Ascending aorta (tissue), 2 donors: ENCODE measurements at regions not wholly inside any gene's neighbourhood (a gene's known extent, or its start where the extent isn't known, plus 50 kb on each side); places are given as distances from the start of the nearest gene placed in this dataset.
A peak's percentile ranks its signal among the peaks of the same experiment; 100 is the strongest.

Experiments
- DNase-seq, 2 donors: peaks; one replicate each; pipeline ENCODE4 v3.0.0-alpha.2; 2019; ENCODE audit warnings: low spot score in 2 of 2
- H3K27ac ChIP-seq, 2 donors: fragments of 200-600 bp; sonication (generic); one replicate each; pipeline ENCODE4 v1.5.1; 2016 to 2017; ENCODE audit warnings: mild to moderate bottlenecking in 1 of 2
- H3K27me3 ChIP-seq: fragments of 200-600 bp; sonication (generic); one replicate; pipeline ENCODE4 v1.5.1; 2017
- H3K36me3 ChIP-seq, 2 donors: fragments of 200-600 bp; sonication (generic); one replicate each; pipeline ENCODE4 v1.5.1; 2016
- H3K4me1 ChIP-seq, 2 donors: fragments of 200-600 bp; sonication (generic); one replicate each; pipeline ENCODE4 v1.5.1; 2016 to 2017; ENCODE audit warnings: mild to moderate bottlenecking in 1 of 2
- H3K4me3 ChIP-seq, 2 donors: fragments of 200-600 bp; sonication (generic); one replicate each; pipeline ENCODE4 v1.5.1; 2016 to 2017; ENCODE audit warnings: mild to moderate bottlenecking in 1 of 2
- H3K9me3 ChIP-seq, 2 donors: fragments of 200-600 bp; sonication (generic); one replicate each; pipeline ENCODE4 v1.5.1; 2016
- intact Hi-C: fragments of 100-400 bp; cut with DNase I; formaldehyde crosslinking; loops from one replicate; pipeline ENCODE4 v1.15.1; 2023
- TF ChIP-seq, protein P1 (sequence below), 3 experiments: fragments of 200-600 bp in 2 of 3; fragments of 450-650 bp in 1 of 3; sonication (generic) in 2 of 3; IDR thresholded peaks; one replicate each; pipeline ENCODE4 v1.5.1; 2016 to 2019; ENCODE audit warnings: antibody characterized with exemption in 3 of 3, mild to moderate bottlenecking in 1 of 3, moderate library complexity in 1 of 3

DNA sequence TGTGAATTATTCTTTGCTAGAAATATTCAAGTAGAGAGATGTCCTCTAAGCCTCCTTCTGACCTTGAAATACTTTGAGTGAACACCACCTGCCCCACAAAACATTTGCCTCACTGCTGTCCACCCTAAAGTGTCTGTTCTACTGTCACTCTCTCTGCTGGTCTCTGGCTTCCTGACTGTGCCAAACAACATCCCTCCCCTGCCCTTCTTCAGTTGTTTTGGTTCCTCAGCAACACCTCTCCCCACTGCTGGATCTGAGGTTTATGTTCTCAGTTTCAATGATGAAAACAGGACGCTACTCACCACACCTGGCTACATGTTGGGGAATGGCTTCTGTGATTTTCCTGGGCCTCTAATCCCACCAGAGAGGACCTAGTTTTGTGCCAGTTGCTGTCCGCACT lies 456.9 kb downstream of the BCOR start:
- intact Hi-C loops: loop anchor here (10.0 kb wide), 1 partner anchor 464 kb away; no protein-coding TSS in a partner anchor
- no peaks in the 10 kb centered on the region for H3K9me3 ChIP-seq

DNA sequence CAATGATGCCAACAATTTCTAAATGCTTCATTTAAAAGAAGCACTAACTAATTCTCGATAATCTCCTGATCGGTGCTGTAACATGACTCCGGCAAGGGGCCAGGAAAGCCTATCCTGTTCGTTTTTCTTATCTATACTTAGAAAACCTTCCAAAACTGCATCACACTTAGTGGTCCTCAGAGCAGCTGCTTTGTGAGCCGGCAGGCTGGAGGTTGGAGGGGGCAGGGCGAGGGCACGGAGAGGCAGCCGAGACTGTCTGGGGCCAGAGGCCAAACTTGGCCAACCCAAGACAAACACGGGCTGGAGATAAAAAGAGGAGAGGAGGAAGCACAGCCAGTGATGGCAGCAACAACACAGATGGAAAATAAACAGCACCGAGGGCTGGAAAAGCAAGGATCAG lies 455.7 kb downstream of the BCOR start:
- Histone ChIP-seq H3K27ac (peak overlapping the region in 1 of 2 donors; percentile 18), H3K27me3 (no peaks in the 10 kb centered on the region), H3K36me3 (no peaks in the 10 kb centered on the region), H3K4me1 (peaks cover 0 to 4% of the 10 kb centered on the region in 2 donors), H3K4me3 (peak overlapping the region in 1 of 2 donors; percentile 33), H3K9me3 (no peaks in the 10 kb centered on the region)
- DNase-seq: no peak
- intact Hi-C loops: loop anchor here (10.0 kb wide), 1 partner anchor 463 kb away; no protein-coding TSS in a partner anchor
- TF ChIP-seq, protein P1, sequence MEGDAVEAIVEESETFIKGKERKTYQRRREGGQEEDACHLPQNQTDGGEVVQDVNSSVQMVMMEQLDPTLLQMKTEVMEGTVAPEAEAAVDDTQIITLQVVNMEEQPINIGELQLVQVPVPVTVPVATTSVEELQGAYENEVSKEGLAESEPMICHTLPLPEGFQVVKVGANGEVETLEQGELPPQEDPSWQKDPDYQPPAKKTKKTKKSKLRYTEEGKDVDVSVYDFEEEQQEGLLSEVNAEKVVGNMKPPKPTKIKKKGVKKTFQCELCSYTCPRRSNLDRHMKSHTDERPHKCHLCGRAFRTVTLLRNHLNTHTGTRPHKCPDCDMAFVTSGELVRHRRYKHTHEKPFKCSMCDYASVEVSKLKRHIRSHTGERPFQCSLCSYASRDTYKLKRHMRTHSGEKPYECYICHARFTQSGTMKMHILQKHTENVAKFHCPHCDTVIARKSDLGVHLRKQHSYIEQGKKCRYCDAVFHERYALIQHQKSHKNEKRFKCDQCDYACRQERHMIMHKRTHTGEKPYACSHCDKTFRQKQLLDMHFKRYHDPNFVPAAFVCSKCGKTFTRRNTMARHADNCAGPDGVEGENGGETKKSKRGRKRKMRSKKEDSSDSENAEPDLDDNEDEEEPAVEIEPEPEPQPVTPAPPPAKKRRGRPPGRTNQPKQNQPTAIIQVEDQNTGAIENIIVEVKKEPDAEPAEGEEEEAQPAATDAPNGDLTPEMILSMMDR (IDR thresholded peaks at IDR 0.05): no peak

More for the DNA sequence above, 456.9 kb downstream of the BCOR start:
- Histone ChIP-seq H3K27me3 (no peaks in the 10 kb centered on the region), H3K27ac (no peak overlapping the region), H3K4me3 (no peak overlapping the region), H3K36me3 (no peaks in the 10 kb centered on the region), H3K4me1 (peaks cover 0 to 3% of the 10 kb centered on the region in 2 donors)
- TF ChIP-seq, protein P1 (IDR thresholded peaks at IDR 0.05): no peak
- no peak for DNase-seq

DNA sequence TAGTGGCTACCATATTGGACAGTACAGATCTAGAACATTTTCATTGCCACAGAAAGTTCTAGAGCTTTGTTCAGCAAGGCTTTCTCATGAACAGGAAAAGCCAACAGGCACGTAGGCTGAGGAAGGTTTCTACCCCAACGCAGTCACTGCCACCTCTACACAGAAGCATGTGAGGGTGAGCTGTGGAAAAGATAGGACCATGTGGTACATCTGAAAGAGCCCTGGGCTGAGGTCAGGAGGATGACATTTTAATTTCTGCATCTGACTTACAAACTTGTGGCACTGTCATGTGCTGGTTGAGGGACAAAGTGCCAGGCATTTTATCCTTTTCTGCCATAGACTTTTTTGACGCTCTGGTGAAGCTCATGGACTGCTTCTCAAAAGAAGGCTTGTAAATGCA lies 454.2 kb downstream of the BCOR start:
- intact Hi-C loops: loop anchor here (10.0 kb wide), 1 partner anchor 461 kb away; no protein-coding TSS in a partner anchor
- TF ChIP-seq, protein P1 (IDR thresholded peaks at IDR 0.05): no peak
- no peaks in the 10 kb centered on the region for H3K27me3 ChIP-seq

DNA sequence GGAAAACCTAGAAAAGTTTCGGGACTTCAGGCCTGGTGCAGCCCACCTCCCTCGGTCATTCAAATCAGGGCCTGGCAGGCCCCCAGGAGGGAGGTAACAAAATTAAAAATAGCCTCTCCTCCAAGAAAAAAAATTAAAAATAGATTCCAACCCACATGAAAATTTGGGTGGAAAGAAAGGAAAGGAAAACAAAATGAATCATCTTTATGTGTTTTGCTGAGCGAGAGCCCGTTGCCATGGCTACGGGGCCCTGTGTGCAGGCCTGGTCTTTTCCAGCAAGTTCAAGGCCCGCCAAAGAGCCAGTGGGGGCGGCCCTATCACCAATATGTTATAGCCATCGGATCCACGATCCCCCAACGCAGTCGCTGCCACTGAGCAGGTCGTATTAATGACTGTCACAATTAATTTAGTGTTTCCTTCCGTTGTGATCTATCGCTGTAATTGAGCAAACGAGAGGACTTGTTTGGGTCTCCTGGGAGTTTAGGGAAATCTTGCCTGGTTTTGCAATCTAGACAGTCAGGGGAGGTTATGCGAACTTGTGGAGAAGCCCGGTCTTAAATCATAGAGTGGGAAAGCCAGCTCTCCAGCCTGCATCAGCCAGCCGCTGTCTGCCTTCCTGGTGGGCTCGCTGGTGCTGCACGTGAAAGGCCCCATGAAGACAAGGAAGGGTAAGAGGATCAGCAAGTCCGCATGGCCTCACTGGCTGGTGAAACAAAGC lies 452.4 kb downstream of the BCOR start:
- TF ChIP-seq, protein P1 (IDR thresholded peaks at IDR 0.05): no peak
- Histone ChIP-seq H3K4me3 (no peak overlapping the region), H3K36me3 (no peaks in the 10 kb centered on the region), H3K9me3 (no peaks in the 10 kb centered on the region), H3K27ac (peak overlapping the region; percentile 32 to 62), H3K27me3 (no peaks in the 10 kb centered on the region), H3K4me1 (peaks cover 0 to 8% of the 10 kb centered on the region in 2 donors)
- intact Hi-C loops: loop anchor here (2.0 to 10.0 kb wide), 4 partner anchors 42 to 522 kb away; no protein-coding TSS in a partner anchor
- DNase-seq: peak; percentile 47 to 89

More for the DNA sequence above, 454.2 kb downstream of the BCOR start:
- H3K9me3 ChIP-seq: no peaks in the 10 kb centered on the region
- no peak for DNase-seq
- H3K36me3 ChIP-seq: no peaks in the 10 kb centered on the region
- H3K4me3 ChIP-seq: no peak overlapping the region
- H3K27ac ChIP-seq: no peak overlapping the region
- H3K4me1 ChIP-seq: peaks cover 0 to 4% of the 10 kb centered on the region in 2 donors

DNA sequence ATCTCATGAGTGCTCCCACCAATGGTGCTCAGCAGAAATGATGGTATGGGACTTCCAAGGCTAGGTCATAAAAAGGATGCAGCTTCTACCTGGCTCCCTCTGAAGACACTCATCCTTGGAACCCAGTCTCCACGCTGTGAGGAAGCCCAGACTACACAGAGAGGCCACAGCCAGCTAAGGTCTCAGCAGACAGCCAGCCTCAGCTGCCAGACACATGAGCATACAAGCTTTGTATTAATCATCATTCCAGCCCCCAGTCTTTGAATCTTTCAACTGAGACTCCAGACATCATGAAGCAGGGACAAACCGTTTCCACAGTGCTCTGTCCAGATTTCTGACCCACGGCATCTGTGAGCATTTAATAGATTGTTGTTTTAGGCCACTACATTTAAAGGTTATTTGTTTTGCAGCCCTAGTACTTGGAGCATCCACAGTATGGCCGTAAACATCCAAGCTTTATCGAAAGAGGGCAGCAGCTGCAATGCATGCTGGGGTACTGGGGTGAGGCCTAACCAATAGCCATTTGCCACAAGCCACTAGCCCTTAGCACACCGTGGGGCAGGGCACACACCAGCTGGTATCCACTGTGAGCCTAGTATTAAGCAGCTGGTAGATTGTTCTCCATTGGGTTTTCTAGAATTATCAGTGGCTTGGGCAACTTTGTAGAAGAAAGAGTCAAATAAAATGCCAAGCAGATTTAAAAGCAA lies 449.1 kb downstream of the BCOR start:
- peaks cover 0 to 8% of the 10 kb centered on the region in 2 donors for H3K4me1 ChIP-seq
- H3K4me3 ChIP-seq: no peak overlapping the region
- TF ChIP-seq, protein P1 (IDR thresholded peaks at IDR 0.05): no peak
- H3K9me3 ChIP-seq: no peaks in the 10 kb centered on the region
- intact Hi-C loops: loop anchor here (5.0 to 10.0 kb wide), 3 partner anchors 39 to 519 kb away; no protein-coding TSS in a partner anchor
- no peak for DNase-seq
- H3K36me3 ChIP-seq: no peaks in the 10 kb centered on the region
- H3K27ac ChIP-seq: no peak overlapping the region
- no peaks in the 10 kb centered on the region for H3K27me3 ChIP-seq
